AG04449 (cell line): ENCODE measurements at regions not wholly inside any gene's neighbourhood (a gene's known extent, or its start where the extent isn't known, plus 50 kb on each side); places are given as distances from the start of the nearest gene placed in this dataset.
A peak's percentile ranks its signal among the peaks of the same experiment; 100 is the strongest.

Experiments
- CTCF ChIA-PET: fragments of 350-600 bp; formaldehyde crosslinking; extraction: SDS; loops from one replicate; lab custom pipeline; 2021; ENCODE audit warnings: antibody characterized with exemption; lab: Yijun Ruan, JAX
- POLR2A ChIA-PET: fragments of 400-600, 350-600 bp; formaldehyde crosslinking; extraction: SDS; loops from one replicate; lab custom pipeline; 2020; ENCODE audit warnings: antibody characterized with exemption, inconsistent platforms; lab: Yijun Ruan, JAX
- DNase-seq: peaks from one replicate; pipeline ENCODE4 v3.0.0-alpha.2; 2010; ENCODE audit warnings: low read depth, low spot score
- H3K4me3 ChIP-seq: 2 replicates; pipeline ENCODE4 v1.5.1; 2011; ENCODE audit warnings: low read depth, mild to moderate bottlenecking, control low read depth, low read length
- TF ChIP-seq, protein P1 (sequence below): IDR thresholded peaks from one replicate; pipeline ENCODE4 v1.5.1; 2011; ENCODE audit warnings: mild to moderate bottlenecking, moderate library complexity, low read length, control low read depth, inconsistent platforms; ENCODE audit not compliant: insufficient read depth; ENCODE audit errors: missing control alignments

DNA sequence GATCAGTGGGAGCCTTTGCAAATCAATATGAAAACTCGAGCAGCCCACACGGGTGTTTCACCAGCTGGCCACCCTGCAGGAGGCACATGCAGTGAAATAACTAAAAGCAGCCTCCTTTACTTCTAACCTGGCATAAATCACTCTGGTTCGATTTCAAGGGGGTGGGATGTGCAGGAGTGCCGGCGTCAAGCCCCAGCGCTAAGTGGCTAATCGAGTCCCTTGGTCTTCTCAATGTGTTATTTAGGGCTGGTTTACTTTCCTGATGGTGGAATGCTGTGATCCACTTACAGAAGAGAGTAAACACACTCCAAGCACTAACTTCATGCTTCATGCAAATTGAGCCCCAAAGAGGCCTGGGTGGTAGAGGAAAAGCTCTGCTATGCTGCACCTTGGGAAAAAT lies 109.4 kb downstream of the TMEM174 start:
- POLR2A ChIA-PET, result no interaction called here
- no peak overlapping the region for H3K4me3 ChIP-seq
- CTCF ChIA-PET, result interaction anchor here (0.6 to 3.3 kb wide), 4 partner anchors 9 to 169 kb away, joined by 3 to 15 read pairs (median 4); no protein-coding TSS in a partner anchor
- TF ChIP-seq, protein P1, sequence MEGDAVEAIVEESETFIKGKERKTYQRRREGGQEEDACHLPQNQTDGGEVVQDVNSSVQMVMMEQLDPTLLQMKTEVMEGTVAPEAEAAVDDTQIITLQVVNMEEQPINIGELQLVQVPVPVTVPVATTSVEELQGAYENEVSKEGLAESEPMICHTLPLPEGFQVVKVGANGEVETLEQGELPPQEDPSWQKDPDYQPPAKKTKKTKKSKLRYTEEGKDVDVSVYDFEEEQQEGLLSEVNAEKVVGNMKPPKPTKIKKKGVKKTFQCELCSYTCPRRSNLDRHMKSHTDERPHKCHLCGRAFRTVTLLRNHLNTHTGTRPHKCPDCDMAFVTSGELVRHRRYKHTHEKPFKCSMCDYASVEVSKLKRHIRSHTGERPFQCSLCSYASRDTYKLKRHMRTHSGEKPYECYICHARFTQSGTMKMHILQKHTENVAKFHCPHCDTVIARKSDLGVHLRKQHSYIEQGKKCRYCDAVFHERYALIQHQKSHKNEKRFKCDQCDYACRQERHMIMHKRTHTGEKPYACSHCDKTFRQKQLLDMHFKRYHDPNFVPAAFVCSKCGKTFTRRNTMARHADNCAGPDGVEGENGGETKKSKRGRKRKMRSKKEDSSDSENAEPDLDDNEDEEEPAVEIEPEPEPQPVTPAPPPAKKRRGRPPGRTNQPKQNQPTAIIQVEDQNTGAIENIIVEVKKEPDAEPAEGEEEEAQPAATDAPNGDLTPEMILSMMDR, result no peak
- no peak for DNase-seq

DNA sequence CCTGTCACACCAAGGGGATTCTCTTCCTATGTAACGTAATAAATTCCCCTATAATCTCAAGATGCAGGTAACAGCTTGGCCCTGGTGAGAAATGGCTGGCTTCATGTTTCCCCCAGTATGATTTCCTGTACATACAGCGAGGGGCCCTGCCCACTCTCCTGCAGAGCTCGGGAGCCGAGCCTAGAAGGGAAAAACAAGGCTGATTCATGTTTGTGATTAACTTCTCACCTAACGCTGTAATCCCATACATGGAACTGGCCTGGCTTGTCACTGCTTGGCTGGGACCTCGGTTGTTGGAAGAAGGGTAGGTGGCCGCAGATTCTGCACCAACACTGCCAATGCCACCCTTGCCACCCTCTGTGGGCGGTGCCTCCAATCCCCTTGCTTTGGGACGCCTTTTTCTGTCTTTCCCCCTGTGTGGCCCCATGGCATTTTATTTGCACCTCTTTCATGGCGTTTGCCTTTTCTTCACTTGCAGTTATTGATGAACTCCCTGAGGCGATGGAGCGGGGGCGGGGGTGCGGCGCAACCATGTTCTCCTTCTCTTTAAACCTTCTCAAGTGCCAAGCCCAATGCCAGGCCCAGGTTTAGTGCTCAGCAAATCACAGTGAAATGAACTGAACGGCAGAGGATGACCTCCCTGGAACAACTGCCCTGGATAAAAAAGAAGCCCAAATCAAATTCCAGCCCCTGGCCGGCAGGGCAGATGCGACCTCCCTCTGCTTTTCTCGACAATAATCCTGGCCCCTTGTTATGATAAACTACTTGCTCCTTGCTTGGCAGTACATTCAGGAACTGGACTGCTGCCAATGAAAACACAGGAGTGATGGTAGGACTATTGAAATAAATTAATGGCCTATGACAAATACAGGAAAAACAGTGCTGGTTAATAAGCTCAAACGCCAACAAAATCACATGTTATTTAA lies 108.1 kb downstream of the TMEM174 start:
- ChIA-PET CTCF (interaction anchor here (1.8 to 3.3 kb wide), 2 partner anchors 10 to 31 kb away, joined by 5 to 15 read pairs; no protein-coding TSS in a partner anchor), POLR2A (interaction anchor here (0.8 to 1.0 kb wide), 2 partner anchors 18 to 167 kb away, joined by 3 to 5 read pairs; partner anchors contain the start of gene FOXD1)
- TF ChIP-seq, protein P1, result no peak
- H3K4me3 ChIP-seq, result no peak overlapping the region
- DNase-seq, result peak; percentile 28

DNA sequence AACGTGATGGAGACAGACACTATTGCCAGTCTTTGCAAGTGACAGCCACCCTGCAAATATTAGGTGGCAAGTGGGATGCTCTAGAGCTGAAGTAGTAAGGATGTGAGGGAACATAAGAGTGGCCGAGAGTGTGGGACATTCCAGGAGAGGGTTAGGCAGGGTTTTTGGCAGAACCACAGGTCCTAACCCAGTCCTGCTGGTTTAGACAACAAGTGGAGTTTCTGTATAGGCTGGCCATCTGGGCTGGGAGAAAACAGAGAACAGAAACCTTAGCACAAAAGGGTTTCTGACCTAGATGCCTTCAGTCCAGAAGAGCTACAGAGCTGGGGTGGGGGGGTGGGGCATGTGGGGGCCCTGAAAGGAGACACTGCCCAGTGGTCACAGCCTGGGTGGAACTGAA lies 107.4 kb downstream of the TMEM174 start:
- H3K4me3 ChIP-seq, result no peak overlapping the region
- TF ChIP-seq, protein P1, result no peak
- ChIA-PET CTCF (interaction anchor here (1.8 to 3.3 kb wide), 2 partner anchors 11 to 32 kb away, joined by 5 to 15 read pairs; no protein-coding TSS in a partner anchor), POLR2A (interaction anchor here (0.5 to 1.0 kb wide), 2 partner anchors 17 to 168 kb away, joined by 3 to 5 read pairs; partner anchors contain the start of gene FOXD1)
- no peak for DNase-seq

DNA sequence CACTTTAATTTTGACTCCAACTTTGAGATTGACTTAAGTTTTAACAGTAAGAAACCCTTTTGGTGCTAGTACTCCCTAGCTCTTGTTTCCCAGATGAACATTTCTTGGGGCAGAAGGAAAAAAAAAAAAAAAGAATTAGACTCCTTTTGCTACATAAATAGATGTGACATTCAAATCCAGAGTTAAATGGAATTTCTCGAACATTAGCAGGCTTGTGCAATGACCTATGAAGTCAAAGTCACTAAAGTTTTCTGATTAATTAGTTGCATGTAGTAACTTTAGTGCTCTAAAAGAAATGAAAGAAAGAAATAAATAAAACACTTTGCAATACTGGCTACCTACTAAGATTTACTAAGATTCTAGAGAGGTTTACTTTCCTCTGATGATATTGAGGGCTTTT lies 106.8 kb downstream of the TMEM174 start:
- no peak overlapping the region for H3K4me3 ChIP-seq
- no peak for DNase-seq
- CTCF ChIA-PET, result interaction anchor here (1.1 to 1.3 kb wide), 2 partner anchors 24 to 171 kb away, joined by 3 read pairs; no protein-coding TSS in a partner anchor
- TF ChIP-seq, protein P1, result no peak
- POLR2A ChIA-PET, result interaction anchor here (0.5 kb wide), 1 partner anchor 17 kb away, joined by 3 read pairs; no protein-coding TSS in a partner anchor

DNA sequence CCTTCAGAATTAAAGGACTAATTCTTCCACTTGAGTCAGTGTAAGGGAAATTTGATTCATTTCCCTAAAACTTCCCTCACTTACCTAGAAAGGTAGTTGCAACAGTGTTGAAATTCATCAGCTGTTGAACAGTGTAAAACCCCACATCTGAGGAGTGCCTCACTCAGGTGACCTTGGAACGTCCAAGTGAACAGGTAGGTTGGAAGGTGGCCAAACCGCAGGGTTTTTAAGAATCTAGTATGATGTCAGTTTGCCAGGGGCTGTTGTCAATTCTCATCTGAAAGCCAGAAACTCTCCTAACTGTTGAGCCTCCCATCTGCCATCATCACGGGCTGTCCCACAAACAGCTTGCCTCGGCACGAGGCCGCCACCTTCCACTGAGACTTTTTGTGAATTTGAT lies 105.7 kb downstream of the TMEM174 start:
- ChIA-PET CTCF (interaction anchor here (0.7 to 2.9 kb wide), 6 partner anchors 12 to 172 kb away, joined by 3 to 9 read pairs (median 4); no protein-coding TSS in a partner anchor), POLR2A (no interaction called here)
- TF ChIP-seq, protein P1, result no peak
- no peak overlapping the region for H3K4me3 ChIP-seq
- DNase-seq, result no peak
